ENCODE measurements at regions not wholly inside any gene's neighbourhood (a gene's known extent, or its start where the extent isn't known, plus 50 kb on each side); places are given as distances from the start of the nearest gene placed in this dataset.
"Not testable (repeated sequence)": the region's sequence is repeated elsewhere in the genome, so short reads cannot be mapped to it uniquely, and the experiment has no call there.

DNA sequence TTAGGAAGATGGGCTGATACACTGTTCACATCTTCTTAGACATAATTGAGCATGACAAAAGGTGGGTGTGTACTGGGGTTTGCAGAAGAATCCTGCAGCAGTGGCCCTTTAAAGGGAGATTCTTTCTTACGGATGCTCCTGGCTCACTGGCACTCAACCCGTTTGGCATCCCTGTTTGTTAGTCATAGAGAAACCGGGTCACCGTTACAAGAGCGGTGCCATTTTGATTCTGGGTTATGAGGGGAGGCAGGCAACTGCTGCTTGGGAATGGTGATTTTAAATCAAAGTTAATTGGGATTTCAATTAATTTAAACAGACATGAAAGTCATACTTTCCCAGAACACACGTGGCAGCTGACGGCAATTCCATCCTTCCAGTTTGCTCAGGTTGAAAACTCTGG is 245.8 kb downstream of the AACS start:
- no peak for DNase-seq (ENCODE audit: low read depth)

DNA sequence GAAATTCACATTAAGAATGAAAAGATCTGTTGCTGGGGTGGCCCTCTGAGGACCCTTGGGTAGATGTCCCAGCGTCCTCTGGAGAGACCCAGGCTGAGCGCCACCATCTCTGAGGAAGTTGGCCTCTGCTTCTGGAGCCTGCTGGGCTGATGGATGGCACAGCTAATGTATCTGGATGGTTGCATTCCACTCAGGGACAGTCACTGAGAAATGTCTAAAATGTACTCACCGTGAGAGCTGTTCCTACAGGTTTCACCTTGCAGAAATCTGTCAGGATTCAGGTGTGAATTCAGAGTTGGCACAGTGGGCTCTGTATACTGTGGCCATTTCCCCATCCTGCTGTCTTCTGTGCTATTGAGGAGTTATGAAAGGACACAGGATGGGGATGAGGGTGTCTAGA is 247.2 kb downstream of the AACS start:
- DNase-seq (ENCODE audit: low read depth), result no peak

DNA sequence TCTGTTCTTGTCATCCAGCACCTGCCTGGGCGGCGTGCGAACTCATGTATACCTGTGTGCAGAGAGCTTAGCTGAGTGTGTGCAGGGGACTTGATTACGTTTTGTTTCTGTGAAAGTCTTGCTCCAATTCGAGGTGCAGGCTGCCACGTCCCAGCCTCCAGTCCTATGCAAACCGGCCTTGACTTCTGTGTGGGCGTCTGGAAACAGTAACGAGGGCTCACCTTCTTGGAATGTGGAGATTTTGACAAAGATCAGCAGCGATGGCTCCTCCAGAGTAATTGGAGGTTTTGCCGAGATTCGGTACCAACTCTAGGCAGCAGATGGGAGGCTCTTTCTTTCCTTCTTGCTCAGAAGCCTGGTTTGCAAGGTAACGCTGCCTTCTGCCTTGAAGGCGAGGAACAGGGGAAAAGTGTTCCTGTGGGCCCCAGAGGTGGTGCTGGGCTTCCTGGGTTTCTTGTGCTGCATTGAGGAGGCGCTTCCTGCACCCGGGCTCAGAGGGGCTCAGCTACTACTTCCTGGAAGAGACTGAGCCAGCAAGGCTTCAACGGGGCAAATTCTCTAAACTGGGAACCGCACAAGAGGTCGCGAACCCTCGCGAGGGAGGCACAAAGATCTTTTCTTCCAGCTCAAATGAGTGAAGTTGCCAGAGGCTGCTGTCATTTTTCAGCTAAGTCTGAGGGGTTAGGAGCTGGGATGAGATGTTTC is 249.0 kb downstream of the AACS start:
- no peak for DNase-seq (ENCODE audit: low read depth)

DNA sequence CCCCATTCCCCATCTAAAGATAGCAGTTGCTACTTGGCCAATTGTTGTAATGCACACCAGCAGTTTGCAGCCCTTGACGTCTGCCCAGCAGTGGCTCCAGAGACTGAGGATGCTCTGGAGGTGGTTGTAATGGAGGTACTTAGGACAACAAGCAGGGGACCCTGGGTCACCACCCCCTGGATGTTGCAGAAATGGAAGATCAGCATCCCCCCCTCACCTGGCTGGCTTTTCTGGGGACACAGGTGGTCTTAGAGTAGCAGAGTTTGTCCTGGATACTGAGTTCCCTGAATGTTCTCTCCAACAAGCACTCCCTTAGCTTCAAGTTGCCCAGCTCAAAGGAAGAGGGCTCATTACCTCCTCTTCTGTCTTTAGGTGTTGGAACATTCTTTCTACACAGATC is 250.5 kb downstream of the AACS start:
- no peak for DNase-seq (ENCODE audit: low read depth)

DNA sequence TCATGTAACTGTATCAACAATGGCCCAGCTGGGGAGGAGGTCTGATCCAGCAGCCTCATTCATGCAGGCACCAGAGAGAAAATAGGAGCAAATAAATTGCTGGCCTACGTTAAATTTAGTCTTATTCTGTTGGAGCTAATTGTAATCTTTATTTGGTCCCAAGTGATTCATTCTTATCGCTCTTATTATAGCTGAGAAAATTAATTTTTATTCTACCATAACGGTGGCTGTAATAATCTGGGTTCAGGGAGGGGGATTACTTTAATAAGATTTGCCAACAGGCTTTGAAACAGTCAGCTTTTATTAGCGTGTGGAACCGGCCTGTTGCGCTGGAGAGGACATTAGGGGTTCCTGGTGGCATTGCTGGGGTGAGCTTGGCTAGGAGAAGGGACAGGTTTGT is 254.9 kb downstream of the AACS start:
- no peak for DNase-seq (ENCODE audit: low read depth)

DNA sequence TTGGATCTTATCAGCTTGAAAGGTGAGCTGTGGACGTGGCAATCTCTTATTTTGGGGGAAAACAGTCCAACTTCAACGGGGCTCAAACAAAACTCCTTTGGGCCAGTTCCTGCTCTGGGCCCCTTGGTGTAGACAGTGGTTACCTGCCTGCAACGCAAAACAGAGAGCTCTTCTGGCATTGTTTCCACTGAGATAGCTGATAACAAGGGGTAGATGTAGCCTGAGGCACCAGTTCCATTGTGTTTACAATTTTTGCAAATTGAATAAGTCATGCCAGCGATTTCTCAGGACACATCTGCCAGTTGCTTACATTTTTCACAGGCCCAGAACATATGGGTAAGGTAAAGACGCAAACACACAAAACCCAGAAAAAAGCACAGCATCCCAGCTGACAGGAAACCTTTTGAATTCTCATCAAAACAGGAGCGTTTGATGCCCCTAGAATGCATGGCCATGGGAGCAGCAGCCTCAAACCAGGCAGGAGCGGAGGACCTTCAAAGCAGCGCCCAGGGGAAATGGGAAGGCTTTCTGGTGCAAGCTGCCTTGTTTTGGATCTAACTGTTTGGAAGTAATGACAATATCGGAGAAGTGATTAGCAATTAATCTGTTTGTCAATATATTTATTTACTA is 259.7 kb downstream of the AACS start:
- DNase-seq (ENCODE audit: low read depth), result no peak

DNA sequence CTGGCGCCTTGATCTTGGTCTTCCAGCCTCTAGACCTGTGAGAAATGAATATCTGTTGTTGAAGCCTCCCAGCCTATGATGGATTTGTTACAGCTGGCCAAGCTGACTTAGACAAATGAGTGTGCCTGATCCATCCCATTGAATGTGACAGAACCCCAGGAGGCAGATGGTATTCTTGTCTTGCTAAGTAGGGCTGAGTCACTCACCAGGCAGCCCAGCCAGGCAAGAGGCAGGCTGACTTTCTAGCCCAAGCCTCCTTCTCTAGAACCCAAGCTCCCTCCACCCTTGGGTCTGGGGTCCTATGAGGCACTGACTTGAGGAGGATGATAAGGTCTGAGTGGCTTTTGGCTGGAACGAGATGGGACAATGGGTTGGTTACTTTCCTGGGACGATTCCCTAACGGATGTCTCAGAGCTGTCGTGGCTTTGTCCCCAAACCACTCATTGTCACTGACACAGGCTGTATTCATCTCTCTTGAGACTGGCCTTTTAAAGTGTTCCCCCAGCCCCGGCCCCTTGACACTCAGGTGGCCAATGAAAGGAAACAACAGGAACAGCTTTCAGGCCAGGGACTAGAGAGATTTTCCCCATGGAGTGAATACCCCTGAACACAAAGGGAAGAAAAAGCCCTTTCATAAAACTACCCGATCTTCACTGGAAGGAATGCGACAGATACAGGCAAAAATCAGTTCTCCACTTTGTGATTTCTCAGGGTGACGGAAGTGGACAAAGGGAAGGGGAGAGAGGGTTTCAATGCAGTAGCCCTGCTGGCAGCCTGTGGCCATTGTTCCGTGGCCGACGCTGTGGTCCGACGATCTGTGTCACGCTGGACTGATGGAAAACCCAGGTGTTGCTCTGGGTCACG is 264.2 kb downstream of the AACS start:
- no peak for DNase-seq (ENCODE audit: low read depth)

DNA sequence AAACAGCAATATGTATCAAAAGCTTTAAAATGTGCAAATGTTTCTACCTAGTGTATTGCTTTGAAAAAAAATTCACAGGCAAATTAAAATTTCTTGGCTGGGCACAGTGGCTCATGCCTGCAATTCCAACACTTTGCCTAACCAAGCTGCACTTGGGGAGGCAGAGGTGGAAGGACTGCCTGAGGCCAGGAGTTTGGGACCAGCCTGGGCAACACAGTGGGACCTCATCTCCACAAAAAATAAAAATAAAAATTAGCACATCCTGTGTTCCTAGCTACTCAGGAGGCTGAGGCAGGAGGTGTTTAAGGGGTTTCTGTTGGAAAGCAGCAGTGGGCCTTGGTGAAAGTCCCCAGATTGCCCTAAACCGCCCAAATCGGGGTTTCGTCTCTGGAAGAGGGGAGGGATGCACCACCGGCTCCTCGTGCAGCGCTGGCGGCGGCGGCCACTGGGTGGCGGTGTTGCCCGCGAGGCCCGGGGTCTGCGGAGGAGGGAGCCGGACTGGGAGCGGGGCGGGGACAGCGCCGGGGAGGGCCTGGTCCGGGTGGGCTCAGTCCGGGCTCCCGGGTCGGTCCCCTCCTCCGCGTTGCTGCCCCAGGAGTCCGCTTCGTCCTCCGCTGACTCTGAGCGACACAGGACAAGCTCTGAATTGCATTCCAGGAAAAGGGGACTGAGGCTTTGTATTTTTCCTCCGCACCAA is 265.6 kb downstream of the AACS start:
- peak; percentile 36 for DNase-seq (ENCODE audit: low read depth)

DNA sequence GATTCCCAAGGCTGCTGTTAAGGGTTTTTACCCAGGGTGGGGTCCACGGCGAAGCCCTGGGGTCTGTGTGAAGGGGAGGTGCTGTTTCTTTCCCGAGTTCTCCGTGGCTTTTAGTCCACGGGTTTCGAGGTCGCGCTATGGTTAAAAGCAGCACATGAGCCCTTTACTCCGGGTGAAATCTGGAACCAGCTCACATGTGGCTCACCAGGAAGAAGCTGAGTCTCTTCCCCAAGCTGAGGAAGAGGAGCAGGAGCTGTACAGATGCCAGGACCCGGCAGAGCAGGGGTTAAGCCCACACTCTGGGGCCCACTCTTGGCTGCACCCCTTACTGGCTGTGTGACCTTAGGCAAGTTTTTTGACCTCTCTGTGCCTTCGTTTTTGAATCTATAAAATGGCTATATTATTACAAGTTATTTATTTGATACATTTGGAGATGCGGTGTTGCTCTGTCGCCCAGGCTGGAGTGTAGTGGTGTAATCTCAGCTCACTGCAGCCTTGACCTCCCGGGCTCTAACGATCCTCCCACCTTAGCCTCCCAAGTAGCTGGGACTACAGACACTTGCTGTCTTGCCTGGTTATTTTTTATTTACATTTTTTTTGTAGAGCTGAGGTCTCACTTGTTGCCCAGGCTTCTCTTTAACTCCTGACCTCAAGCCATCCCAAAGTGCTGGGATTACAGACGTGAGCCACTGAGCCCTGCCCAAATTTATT is 266.3 kb downstream of the AACS start:
- DNase-seq (ENCODE audit: low read depth), result no peak

DNA sequence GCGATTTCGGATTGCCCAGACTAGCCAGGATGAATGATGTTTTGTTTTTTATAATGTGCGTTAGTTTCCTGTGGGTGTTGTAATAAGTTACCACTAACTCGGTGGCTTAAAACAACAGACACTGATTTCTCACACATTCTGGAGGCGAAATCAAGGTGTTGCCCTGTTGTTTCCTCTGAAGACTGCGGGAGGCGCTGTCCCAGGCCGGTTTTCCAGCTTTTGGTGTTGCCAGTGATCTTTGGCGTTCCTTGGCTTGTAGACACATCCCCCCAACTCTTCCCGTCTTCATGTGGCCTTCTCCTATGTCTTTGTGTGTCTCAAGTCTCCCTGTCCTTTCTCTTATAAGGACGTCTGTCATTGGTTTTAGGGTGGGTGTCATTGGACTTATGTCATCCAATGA is 267.7 kb downstream of the AACS start:
- DNase-seq (ENCODE audit: low read depth), result no peak

DNA sequence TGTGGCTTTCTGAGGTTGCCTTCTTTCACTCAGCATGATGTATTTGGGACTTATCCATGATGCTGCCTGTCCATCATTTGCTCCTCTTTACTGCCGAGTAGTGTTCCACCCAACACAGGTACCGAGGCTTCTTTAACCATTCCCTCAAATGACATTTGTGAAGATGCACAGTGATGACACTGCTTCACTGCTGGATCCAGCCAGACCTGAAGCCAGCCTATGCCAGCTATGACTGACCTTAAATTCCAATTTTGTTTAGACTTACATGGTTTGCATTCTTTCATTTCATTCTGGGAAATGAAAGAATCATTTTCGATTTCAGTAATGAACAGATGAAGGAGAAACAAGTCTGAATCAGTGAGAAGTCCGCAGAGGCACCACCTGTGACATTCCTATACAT is 271.0 kb downstream of the AACS start:
- DNase-seq (ENCODE audit: low read depth), result no peak

DNA sequence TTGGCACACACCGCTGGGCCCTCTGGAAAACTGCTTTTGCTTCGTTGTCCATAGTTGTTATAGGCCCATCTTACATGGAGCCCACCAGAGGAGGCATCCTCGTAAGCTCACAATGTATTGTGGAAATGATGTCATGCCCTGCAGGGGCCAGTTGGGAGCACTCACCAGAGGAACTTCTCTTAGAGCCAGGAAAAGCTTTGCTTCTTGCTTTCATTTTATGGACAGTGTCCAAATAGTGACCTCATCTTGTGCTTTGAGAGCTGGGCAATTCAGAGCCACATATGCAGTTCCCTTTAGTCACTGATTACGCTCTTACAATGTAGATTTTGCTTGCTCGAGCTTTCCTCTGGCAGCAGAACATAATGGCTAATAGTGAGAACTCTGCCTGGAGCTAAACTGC is 275.6 kb downstream of the AACS start:
- DNase-seq (ENCODE audit: low read depth), result no peak

DNA sequence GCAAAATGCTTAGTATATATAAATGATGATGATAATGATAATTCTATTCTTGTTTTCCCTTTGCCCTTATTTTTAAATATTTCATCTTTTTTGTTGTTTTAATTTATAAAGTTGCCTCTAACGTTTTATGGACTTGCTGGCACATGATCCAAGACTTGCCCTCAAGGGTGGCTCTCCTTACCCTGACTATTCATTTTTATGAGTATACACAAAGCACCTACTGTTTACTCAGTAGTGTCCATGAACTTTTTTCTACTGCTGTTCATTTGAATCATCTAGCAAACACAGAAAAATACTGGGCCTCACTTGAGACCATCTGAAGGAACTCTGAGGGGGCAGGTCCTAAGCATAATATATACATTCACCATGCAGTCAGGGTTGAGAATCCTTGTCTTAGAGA is 276.2 kb downstream of the AACS start:
- no peak for DNase-seq (ENCODE audit: low read depth)

DNA sequence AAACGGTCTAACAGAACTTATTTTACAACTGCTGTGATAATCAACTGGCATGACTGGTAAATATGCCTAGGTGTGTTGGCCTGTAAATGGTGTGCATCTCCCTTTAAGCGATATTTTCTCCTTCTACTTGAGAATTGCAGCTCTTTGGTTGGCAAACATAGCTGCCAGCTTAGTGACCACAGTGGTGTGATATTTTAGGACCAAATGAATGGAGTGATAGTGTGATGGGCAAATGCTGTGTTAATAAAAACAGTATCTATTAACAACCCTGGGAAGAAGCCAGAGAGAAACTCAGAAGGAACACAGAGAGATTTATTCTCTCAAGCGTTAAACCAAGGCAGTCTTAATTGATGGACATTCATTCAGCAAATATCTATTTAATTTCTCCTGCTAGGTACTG is 278.4 kb downstream of the AACS start:
- DNase-seq (ENCODE audit: low read depth), result no peak

DNA sequence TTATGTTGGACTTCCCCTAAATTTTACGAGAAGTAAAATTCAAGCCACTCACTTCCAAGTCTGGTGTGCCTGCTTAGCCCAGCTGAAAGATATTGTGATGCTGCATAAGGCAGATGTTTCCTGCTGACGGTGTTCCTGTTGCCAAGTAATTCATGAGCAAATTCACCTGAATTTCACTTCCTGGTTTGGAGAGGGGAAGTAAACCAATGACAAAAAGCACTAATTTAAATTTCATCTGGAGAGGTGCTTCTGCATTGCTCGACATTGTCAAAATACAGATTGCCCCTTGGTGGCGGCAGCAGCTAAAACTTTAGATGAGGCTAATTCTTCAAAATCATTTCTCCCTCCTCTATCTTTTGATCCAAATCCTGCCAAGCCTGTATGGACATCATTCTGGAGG is 281.1 kb downstream of the AACS start:
- DNase-seq (ENCODE audit: low read depth), result no peak

DNA sequence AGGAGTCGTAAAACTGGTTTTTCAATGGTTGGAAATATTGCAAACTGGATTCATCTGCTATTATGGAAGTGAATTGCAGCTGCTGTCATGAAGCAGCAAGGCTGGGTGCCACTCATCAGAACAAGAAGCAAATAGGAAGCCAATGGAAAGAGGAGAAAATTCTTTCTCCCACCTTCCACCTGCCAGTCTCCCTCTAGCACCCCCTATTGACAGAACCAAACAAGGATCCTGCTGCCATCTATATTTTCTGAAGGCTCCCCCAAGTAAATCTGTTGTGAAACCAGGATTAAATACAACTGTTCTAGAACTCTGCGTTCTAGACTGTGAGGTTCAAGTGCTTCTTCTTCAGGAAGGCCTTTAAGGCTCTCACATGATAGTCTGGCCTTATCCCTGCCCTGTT is 286.6 kb downstream of the AACS start:
- no peak for DNase-seq (ENCODE audit: low read depth)

DNA sequence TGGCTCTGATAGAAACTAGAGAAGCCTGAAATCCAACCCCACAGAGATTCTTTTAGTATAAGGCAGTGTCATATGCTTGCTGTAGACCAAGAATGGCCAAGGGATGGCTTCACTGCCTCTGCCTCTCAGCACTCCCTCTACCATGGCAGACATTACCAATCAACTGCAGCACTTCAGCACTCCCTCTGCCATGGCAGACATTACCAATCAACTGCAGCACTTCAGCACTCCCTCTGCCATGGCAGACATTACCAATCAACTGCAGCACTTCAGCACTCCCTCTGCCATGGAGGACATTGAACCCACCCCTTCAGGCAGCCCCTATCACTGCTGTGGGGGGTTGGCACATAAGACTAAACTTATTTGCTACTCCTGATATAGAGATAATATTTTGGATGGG is 287.8 kb downstream of the AACS start:
- not testable (repeated sequence) for DNase-seq (ENCODE audit: low read depth)

DNA sequence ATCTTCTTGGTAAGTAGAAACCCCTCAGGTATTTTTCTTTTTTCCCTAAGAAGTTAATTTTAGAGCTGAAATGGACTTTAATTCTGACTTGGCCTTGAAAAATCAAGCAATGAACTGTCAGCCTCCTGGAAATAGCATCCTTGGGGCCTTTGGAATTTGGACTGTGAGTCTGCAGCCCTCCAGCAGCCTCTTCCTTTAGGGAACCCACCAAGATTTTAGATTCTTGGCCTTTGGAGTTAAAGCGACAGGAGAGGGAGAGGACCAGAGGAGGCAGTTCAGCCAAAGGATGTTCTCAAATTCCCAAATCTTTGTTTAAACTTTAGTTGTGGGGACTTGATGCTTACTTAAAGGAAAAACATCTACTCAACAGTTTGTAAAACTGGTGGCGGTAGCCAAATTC is 288.6 kb downstream of the AACS start:
- no peak for DNase-seq (ENCODE audit: low read depth)

DNA sequence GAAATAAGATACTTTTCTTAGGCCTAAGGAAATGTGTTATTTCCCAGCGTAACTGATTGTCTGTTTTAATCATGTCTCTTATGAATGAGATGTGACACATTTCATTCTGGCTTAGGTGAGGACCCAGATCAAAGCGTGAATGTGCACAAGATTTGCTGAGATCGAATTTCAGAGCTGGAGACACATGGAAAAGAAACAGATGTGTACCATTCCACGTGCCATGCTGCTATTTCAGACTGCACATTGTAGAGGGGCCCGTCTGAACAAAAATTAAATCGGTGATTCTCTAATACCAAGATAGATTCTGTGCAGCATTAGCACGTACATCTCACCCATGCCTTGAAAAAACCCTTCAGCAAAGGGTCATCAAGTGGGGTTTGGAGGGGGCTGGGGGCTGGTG is 290.4 kb downstream of the AACS start:
- DNase-seq (ENCODE audit: low read depth), result no peak

DNA sequence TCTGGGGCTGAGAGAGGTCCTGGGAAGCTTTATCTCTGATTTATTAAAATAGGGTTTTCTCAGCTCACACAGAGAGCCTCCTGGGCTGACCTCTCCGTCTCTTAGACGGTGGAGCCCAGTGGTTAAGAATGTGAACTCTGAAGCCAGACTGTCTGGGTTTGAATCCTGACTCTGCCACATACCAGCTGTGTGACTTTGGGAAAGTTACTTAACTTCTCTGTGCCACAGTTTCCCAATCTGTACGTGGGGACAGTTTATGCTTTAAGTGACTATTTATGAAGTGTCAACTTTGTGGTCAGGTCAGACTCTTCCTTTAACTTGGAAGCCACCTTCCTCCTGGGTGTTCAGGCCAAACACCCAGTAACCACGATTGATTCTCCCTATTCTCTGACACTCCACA is 290.9 kb downstream of the AACS start:
- DNase-seq (ENCODE audit: low read depth), result no peak

DNA sequence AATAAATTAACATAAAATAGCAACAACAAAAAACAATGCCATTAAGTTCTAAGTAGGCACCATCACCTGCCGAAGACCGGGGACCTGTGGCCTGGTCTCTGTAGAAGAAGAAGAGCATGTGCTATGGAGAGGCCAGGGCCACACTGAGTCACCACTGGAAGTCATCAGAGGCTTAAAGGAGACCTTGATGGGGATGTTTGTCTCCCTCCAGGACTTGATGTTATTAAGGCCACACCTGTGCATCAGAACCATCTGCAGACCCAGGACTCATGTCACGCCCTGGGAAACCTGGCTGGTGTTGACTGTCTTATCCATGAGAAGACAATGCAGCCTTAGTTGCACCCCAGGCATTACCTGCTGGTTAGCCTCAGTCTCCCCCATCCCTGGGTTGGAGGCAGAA is 292.3 kb downstream of the AACS start:
- DNase-seq (ENCODE audit: low read depth), result no peak

DNA sequence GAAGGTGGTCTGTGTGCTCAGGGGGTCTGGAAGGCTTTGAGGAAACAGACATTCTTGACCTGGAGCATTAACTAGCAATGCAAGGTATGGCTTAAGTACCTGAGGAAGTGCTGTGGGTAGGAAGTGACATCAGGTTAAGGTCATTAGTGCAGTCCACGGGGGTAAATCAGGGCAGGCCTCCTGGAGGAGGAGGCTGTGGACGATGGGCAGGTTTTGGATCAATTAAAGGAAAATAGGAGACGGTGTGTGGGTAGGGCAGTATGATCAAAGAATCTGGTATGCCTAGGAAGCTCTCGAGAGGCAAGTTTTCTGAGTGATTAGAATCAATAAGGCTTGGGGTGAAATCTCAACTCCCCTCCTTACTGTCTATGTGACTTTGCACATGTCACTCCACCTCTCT is 295.3 kb downstream of the AACS start:
- DNase-seq (ENCODE audit: low read depth), result no peak
